ENCODE measurements at regions not wholly inside any gene's neighbourhood (a gene's known extent, or its start where the extent isn't known, plus 50 kb on each side); places are given as distances from the start of the nearest gene placed in this dataset.

DNA sequence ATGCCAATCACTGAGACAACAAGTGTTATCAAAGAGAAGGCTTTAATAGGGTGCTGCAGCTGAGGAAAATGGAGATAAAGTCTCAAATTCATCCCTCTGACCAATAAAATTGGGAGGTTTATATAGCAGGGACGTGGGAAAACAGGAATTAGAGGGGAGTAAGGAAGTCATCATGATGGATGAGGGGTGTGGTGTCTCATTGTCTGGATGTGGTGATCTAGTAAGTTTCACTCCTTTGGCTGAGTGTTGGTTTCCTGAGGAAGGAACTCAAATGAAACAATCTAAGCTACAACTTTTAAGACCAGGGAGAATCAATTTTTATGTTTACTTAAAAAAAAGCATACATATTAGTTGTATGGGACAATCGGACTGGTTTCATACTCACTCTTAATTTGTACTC lies 491.0 kb upstream of the KIRREL3 start:
- TF ChIP-seq, protein P1, sequence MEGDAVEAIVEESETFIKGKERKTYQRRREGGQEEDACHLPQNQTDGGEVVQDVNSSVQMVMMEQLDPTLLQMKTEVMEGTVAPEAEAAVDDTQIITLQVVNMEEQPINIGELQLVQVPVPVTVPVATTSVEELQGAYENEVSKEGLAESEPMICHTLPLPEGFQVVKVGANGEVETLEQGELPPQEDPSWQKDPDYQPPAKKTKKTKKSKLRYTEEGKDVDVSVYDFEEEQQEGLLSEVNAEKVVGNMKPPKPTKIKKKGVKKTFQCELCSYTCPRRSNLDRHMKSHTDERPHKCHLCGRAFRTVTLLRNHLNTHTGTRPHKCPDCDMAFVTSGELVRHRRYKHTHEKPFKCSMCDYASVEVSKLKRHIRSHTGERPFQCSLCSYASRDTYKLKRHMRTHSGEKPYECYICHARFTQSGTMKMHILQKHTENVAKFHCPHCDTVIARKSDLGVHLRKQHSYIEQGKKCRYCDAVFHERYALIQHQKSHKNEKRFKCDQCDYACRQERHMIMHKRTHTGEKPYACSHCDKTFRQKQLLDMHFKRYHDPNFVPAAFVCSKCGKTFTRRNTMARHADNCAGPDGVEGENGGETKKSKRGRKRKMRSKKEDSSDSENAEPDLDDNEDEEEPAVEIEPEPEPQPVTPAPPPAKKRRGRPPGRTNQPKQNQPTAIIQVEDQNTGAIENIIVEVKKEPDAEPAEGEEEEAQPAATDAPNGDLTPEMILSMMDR (IDR thresholded peaks at IDR 0.05) = no peak
- no peak for TF ChIP-seq POLR2A (IDR thresholded peaks at IDR 0.05)

Measured in suprapubic skin (tissue), 3 donors.